A549 (cell line): ENCODE measurements at regions not wholly inside any gene's neighbourhood (a gene's known extent, or its start where the extent isn't known, plus 50 kb on each side); places are given as distances from the start of the nearest gene placed in this dataset.

Experiments
- ATAC-seq, 2 experiments: fragments of 200-7000 bp in 1 of 2; fragments of >200 bp in 1 of 2; cut with Nextera tagmentation in 1 of 2; cut with Tn5 transposase in 1 of 2; 3 replicates each; pipeline versions ENCODE4 v1.8.0 to v1.9.1; 2018 to 2020; ENCODE audit warnings: mild to moderate bottlenecking in 1 of 2, moderate library complexity in 1 of 2
- CTCF ChIA-PET: fragments of 300-600 bp; sonication (Branson Sonifier 250); formaldehyde crosslinking; extraction: SDS; loops from one replicate; lab custom pipeline; 2021; ENCODE audit warnings: antibody characterized with exemption, inconsistent platforms; lab: Yijun Ruan, JAX
- POLR2A ChIA-PET: fragments of 350-600 bp; formaldehyde crosslinking; extraction: SDS; loops from one replicate; lab custom pipeline; 2021; ENCODE audit warnings: antibody characterized with exemption, inconsistent platforms; lab: Yijun Ruan, JAX
- DNase-seq, 2 experiments: peaks; one replicate each; pipeline versions ENCODE4 v3.0.0 to v3.0.0-alpha.2; 2011 to 2016; ENCODE audit warnings: low read depth in 1 of 2, low spot score in 1 of 2
- FAIRE-seq: peaks from 2 replicates; lab custom pipeline; 2011; peaks lifted over from hg19 to GRCh38; lab: Jason Lieb, UNC
- H3K27ac ChIP-seq, 2 experiments: fragments of >200 bp; sonication (Bioruptor Twin); formaldehyde crosslinking; 3 replicates each; pipeline ENCODE4 v1.5.1; 2016 to 2017
- H3K4me1 ChIP-seq: fragments of >200 bp; sonication (Bioruptor Twin); formaldehyde crosslinking; 3 replicates; pipeline ENCODE4 v1.6.1; 2016
- H3K4me2 ChIP-seq: fragments of >200 bp; sonication (Bioruptor Twin); formaldehyde crosslinking; 3 replicates; pipeline ENCODE4 v1.6.1; 2016
- H3K4me3 ChIP-seq: fragments of >200 bp; sonication (Bioruptor Twin); formaldehyde crosslinking; 3 replicates; pipeline ENCODE4 v1.5.1; 2016
- H3K9me3 ChIP-seq: fragments of >200 bp; sonication (Bioruptor Twin); formaldehyde crosslinking; 3 replicates; pipeline ENCODE4 v1.6.1; 2016
- BHLHE40 ChIP-seq: IDR thresholded peaks from 2 replicates; pipeline ENCODE4 v1.6.1; 2012; ENCODE audit warnings: low read depth, low read length, inconsistent platforms
- CHD4 ChIP-seq: fragments of 200-600 bp; sonication (generic); IDR thresholded peaks from 2 replicates; pipeline ENCODE4 v1.6.1; 2016; ENCODE audit warnings: antibody characterized with exemption, mild to moderate bottlenecking, borderline replicate concordance
- CTCF ChIP-seq: fragments of >200 bp; sonication (Bioruptor Twin); formaldehyde crosslinking; IDR thresholded peaks from 3 replicates; pipeline ENCODE4 v1.5.1; 2016
- EHF ChIP-seq: fragments of 250-450 bp; sonication (Bioruptor Pico); IDR thresholded peaks from 2 replicates; pipeline ENCODE4 v1.5.0; 2020; ENCODE audit warnings: mild to moderate bottlenecking
- EHMT2 ChIP-seq: fragments of 200-600 bp; sonication (generic); IDR thresholded peaks from 2 replicates; pipeline ENCODE4 v1.6.1; 2016; ENCODE audit warnings: antibody characterized with exemption, low read depth, mild to moderate bottlenecking, moderate library complexity
- HEYL ChIP-seq: fragments of 250-450 bp; sonication (Bioruptor Pico); IDR thresholded peaks from 2 replicates; pipeline ENCODE4 v1.8.0; 2021; ENCODE audit warnings: mild to moderate bottlenecking, moderate library complexity
- HOXA7 ChIP-seq: fragments of 250-450 bp; sonication (Bioruptor Pico); IDR thresholded peaks from 2 replicates; pipeline ENCODE4 v1.5.0; 2020; ENCODE audit warnings: mild to moderate bottlenecking, moderate library complexity
- HOXB5 ChIP-seq: fragments of 250-450 bp; sonication (Bioruptor Pico); IDR thresholded peaks from 2 replicates; pipeline ENCODE4 v1.5.0; 2020; ENCODE audit warnings: mild to moderate bottlenecking, moderate library complexity
- MAFK ChIP-seq: fragments of 450-650 bp; IDR thresholded peaks from 2 replicates; pipeline ENCODE4 v1.6.1; 2014; ENCODE audit not compliant: partially characterized antibody
- MAX ChIP-seq: IDR thresholded peaks from 2 replicates; pipeline ENCODE4 v1.6.1; 2012
- NFE2L2 ChIP-seq: fragments of 150-350 bp; conservative IDR thresholded peaks from 2 replicates; pipeline ENCODE4 v1.6.1; 2014; ENCODE audit warnings: low read length
- NR3C1 ChIP-seq: fragments of >200 bp; sonication (Bioruptor Twin); formaldehyde crosslinking; IDR thresholded peaks from 3 replicates; pipeline ENCODE4 v1.6.1; 2017
- PBX3 ChIP-seq: IDR thresholded peaks from 2 replicates; pipeline ENCODE4 v1.6.1; 2012
- POLR2A ChIP-seq: IDR thresholded peaks from 2 replicates; pipeline ENCODE4 v1.6.1; 2012; ENCODE audit warnings: mild to moderate bottlenecking, low read length
- POLR2AphosphoS2 ChIP-seq: conservative IDR thresholded peaks from 2 replicates; pipeline ENCODE4 v1.6.1; 2012; ENCODE audit warnings: low read length, improper control_type of control experiment, inconsistent platforms
- RAD21 ChIP-seq, 2 experiments: fragments of >200 bp in 1 of 2; sonication (Bioruptor Twin) in 1 of 2; formaldehyde crosslinking in 1 of 2; IDR thresholded peaks in 1 of 2; conservative IDR thresholded peaks in 1 of 2; 2 replicates in 1 of 2; 3 replicates in 1 of 2; pipeline ENCODE4 v1.6.1; 2012 to 2018; ENCODE audit warnings: inconsistent platforms in 1 of 2
- RFX5 ChIP-seq: fragments of 450-650 bp; IDR thresholded peaks from 2 replicates; pipeline ENCODE4 v1.7.1; 2014; ENCODE audit warnings: antibody characterized with exemption, mild to moderate bottlenecking, moderate library complexity
- SREBF2 ChIP-seq: fragments of 450-650 bp; IDR thresholded peaks from 2 replicates; pipeline ENCODE4 v1.6.1; 2014; ENCODE audit warnings: mild to moderate bottlenecking, moderate library complexity
- TFCP2L1 ChIP-seq: fragments of 250-450 bp; sonication (Bioruptor Pico); IDR thresholded peaks from 2 replicates; pipeline ENCODE4 v1.5.0; 2021; ENCODE audit warnings: mild to moderate bottlenecking
- ZNF302 ChIP-seq: fragments of 250-450 bp; sonication (Bioruptor Pico); IDR thresholded peaks from 2 replicates; pipeline ENCODE4 v1.9.0; 2021; ENCODE audit warnings: inconsistent platforms, mild to moderate bottlenecking, moderate library complexity
- WGBS: methylation state at CpG from one replicate; pipeline ENCODE4 v1.1.6; 2017; ENCODE audit errors: missing lambda C conversion rate; 5-methylcytosine and 5-hydroxymethylcytosine counted together
- TF ChIP-seq, protein P1 (sequence below): fragments of 150-350 bp; IDR thresholded peaks from 2 replicates; pipeline ENCODE4 v1.6.1; 2014; ENCODE audit warnings: low read depth, mild to moderate bottlenecking, low read length

DNA sequence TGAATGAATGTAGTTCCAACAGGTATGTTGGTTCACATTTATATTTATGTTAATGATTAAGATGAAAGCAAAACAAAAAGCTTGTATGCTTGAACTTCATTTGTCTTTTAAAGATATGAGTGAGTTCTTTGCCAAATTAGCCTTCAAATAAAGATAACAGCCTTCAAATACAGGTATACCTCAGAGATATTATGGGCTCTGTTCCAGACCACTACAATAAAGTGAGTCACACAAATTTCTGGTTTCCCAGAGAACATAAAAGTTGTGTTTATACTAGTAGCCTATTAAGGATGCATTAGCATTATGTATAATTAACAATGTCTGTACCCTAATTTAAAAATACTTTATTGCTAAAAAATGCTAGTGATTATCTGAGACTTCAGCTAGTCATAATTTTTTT lies 245.3 kb upstream of the MAN1A1 start:
- FAIRE-seq (no peak), DNase-seq (no peak)
- POLR2A ChIA-PET, result no interaction called here

GRCh38 chr6:119591235-119591634 lies 241.7 kb upstream of the MAN1A1 start:
- H3K27ac ChIP-seq, result no peak overlapping the region
- no peaks in the 10 kb centered on the region for H3K4me1 ChIP-seq
- no peak overlapping the region for H3K4me2 ChIP-seq
- no peak overlapping the region for H3K4me3 ChIP-seq
- no peak for DNase-seq
- ATAC-seq, result no peak
- ChIA-PET POLR2A (no interaction called here), CTCF (no interaction called here)
- H3K9me3 ChIP-seq, result no peaks in the 10 kb centered on the region
- 3% methylated on average over 2 of the region's 2 CpGs for WGBS
- no peak for FAIRE-seq
- no peak for TF ChIP-seq HEYL (CRISPR knock-in tag)
- TF ChIP-seq MAX, result no peak
- TF ChIP-seq CHD4, result no peak
- no peak for TF ChIP-seq RAD21 (conservative IDR thresholded peaks at IDR 0.05 in 1 of 2, IDR thresholded peaks at IDR 0.05 in 1 of 2)
- TF ChIP-seq EHF (CRISPR knock-in tag), result no peak
- no peak for TF ChIP-seq MAFK
- TF ChIP-seq, protein P1, sequence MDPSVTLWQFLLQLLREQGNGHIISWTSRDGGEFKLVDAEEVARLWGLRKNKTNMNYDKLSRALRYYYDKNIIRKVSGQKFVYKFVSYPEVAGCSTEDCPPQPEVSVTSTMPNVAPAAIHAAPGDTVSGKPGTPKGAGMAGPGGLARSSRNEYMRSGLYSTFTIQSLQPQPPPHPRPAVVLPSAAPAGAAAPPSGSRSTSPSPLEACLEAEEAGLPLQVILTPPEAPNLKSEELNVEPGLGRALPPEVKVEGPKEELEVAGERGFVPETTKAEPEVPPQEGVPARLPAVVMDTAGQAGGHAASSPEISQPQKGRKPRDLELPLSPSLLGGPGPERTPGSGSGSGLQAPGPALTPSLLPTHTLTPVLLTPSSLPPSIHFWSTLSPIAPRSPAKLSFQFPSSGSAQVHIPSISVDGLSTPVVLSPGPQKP, result no peak
- TF ChIP-seq PBX3, result no peak
- no peak for TF ChIP-seq EHMT2
- no peak for TF ChIP-seq HOXA7 (CRISPR knock-in tag)
- no peak for TF ChIP-seq SREBF2
- no peak for TF ChIP-seq POLR2A
- TF ChIP-seq ZNF302 (CRISPR knock-in tag), result no peak

More for the DNA sequence above, 245.3 kb upstream of the MAN1A1 start:
- H3K27ac ChIP-seq, result no peak overlapping the region
- no peak overlapping the region for H3K4me3 ChIP-seq
- no peaks in the 10 kb centered on the region for H3K4me1 ChIP-seq
- CTCF ChIA-PET, result no interaction called here
- H3K4me2 ChIP-seq, result no peak overlapping the region
- no peaks in the 10 kb centered on the region for H3K9me3 ChIP-seq
- no peak for ATAC-seq
- TF ChIP-seq NR3C1 (no peak), RFX5 (no peak), TFCP2L1 (CRISPR knock-in tag) (no peak), HOXA7 (CRISPR knock-in tag) (no peak), POLR2AphosphoS2 (no peak), NFE2L2 (no peak), RAD21 (conservative IDR thresholded peaks at IDR 0.05 in 1 of 2, IDR thresholded peaks at IDR 0.05 in 1 of 2) (no peak), POLR2A (no peak), HOXB5 (no peak), CTCF (no peak), BHLHE40 (no peak)
- TF ChIP-seq, protein P1, result no peak
- TF ChIP-seq, all 56 proteins: peak for 0
